Cardiac muscle cell (in vitro differentiated cells and primary cell): ENCODE measurements at regions not wholly inside any gene's neighbourhood (a gene's known extent, or its start where the extent isn't known, plus 50 kb on each side); places are given as distances from the start of the nearest gene placed in this dataset.

ENCODE experiments used
- DNase-seq, 2 donors: peaks; one replicate each; pipeline versions ENCODE4 v3.0.0 to v3.0.0-alpha.2; 2010 to 2017; ENCODE audit warnings: low read depth in 1 of 2, low spot score in 1 of 2
- H3K27ac ChIP-seq: fragments of 200-600 bp; sonication (generic); 2 replicates; pipeline ENCODE4 v1.5.1; 2016
- H3K27me3 ChIP-seq: fragments of 200-600 bp; sonication (generic); 2 replicates; pipeline ENCODE4 v1.6.0; 2016; ENCODE audit warnings: control low read depth
- H3K36me3 ChIP-seq: fragments of 200-600 bp; sonication (generic); 2 replicates; pipeline ENCODE4 v1.5.1; 2016; ENCODE audit warnings: control low read depth
- H3K4me1 ChIP-seq: fragments of 200-600 bp; sonication (generic); 2 replicates; pipeline ENCODE4 v1.8.1; 2017; ENCODE audit warnings: low read depth, mild to moderate bottlenecking, mixed run types
- H3K4me3 ChIP-seq: fragments of 200-600 bp; sonication (generic); 2 replicates; pipeline ENCODE4 v1.5.1; 2016; ENCODE audit warnings: mild to moderate bottlenecking
- H3K9me3 ChIP-seq: fragments of 200-600 bp; sonication (generic); 2 replicates; pipeline ENCODE4 v1.5.1; 2017; ENCODE audit warnings: low read depth, mild to moderate bottlenecking, control low read depth
- TF ChIP-seq, protein P1 (sequence below): IDR thresholded peaks from 2 replicates; pipeline ENCODE4 v1.5.1; 2012; ENCODE audit warnings: low read depth, mild to moderate bottlenecking, low read length

DNA sequence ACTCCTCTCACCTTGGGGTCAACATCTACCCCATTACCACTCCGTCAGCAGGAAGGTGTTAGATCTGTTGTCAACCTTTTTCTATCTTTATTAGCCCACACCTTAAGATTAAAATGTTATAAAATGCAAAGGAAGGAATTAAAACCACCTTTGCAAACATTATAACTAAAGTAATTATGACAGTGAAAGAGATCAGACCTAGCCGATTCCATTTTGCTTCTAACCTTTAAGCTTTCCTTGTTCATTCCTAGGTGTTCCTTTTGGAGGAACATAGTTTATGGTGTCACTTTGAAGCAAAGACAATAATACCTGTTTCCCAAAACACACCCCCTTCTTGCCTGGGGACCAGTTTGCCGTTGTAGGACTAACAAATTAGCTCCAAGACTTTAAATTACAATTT lies 1223.0 kb upstream of the ADGRB3 start:
- Histone ChIP-seq H3K9me3 (no peaks in the 10 kb centered on the region), H3K27ac (no peak overlapping the region), H3K4me1 (no peaks in the 10 kb centered on the region), H3K27me3 (no peaks in the 10 kb centered on the region), H3K36me3 (no peaks in the 10 kb centered on the region), H3K4me3 (no peak overlapping the region)
- DNase-seq: no peak
- TF ChIP-seq, protein P1, sequence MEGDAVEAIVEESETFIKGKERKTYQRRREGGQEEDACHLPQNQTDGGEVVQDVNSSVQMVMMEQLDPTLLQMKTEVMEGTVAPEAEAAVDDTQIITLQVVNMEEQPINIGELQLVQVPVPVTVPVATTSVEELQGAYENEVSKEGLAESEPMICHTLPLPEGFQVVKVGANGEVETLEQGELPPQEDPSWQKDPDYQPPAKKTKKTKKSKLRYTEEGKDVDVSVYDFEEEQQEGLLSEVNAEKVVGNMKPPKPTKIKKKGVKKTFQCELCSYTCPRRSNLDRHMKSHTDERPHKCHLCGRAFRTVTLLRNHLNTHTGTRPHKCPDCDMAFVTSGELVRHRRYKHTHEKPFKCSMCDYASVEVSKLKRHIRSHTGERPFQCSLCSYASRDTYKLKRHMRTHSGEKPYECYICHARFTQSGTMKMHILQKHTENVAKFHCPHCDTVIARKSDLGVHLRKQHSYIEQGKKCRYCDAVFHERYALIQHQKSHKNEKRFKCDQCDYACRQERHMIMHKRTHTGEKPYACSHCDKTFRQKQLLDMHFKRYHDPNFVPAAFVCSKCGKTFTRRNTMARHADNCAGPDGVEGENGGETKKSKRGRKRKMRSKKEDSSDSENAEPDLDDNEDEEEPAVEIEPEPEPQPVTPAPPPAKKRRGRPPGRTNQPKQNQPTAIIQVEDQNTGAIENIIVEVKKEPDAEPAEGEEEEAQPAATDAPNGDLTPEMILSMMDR: no peak

DNA sequence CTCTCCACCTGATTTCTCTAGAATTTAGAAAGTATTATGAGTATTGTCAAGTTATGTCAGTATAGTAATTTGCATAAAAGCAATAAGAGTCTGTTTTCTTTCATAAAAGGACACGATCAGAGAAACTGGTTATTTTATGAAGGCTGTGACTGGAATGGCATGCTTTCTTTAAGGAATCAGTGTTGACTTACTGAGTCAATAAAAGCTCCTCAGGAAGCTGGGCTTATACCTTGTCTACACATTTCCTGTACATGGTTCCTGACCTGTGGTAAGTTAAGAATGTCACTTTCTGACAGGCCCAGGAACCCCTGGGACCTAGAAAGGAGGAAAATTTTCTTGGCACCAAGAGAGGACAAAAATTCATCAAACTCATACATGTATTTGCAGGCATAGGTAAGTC lies 1224.0 kb upstream of the ADGRB3 start:
- no peak for DNase-seq
- Histone ChIP-seq H3K9me3 (no peaks in the 10 kb centered on the region), H3K4me1 (no peaks in the 10 kb centered on the region), H3K4me3 (no peak overlapping the region), H3K27ac (no peak overlapping the region), H3K27me3 (no peaks in the 10 kb centered on the region), H3K36me3 (no peaks in the 10 kb centered on the region)
- TF ChIP-seq, protein P1: no peak

DNA sequence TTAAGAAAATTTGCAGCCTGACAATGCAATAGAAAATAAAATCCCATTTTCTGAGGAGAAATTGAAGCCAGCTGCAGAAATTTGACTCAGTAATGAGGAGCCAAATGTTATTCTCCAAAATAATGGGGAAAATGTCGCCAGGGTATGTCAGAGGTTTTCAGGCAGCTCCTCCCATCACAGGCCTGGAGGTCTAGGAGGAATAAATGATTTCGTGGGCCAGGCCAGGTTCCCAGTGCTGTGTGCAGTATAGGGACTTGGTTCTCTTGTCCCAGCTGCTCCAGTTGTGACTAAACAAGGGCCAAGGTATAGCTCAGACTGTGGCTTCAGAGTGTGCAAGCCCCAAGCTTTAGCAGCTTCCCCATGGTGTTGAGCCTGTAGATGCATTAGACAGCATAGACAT lies 1240.8 kb upstream of the ADGRB3 start:
- Histone ChIP-seq H3K27ac (no peak overlapping the region), H3K36me3 (no peaks in the 10 kb centered on the region), H3K27me3 (no peaks in the 10 kb centered on the region), H3K4me1 (no peaks in the 10 kb centered on the region), H3K9me3 (no peaks in the 10 kb centered on the region), H3K4me3 (no peak overlapping the region)
- DNase-seq: no peak
- TF ChIP-seq, protein P1: no peak

DNA sequence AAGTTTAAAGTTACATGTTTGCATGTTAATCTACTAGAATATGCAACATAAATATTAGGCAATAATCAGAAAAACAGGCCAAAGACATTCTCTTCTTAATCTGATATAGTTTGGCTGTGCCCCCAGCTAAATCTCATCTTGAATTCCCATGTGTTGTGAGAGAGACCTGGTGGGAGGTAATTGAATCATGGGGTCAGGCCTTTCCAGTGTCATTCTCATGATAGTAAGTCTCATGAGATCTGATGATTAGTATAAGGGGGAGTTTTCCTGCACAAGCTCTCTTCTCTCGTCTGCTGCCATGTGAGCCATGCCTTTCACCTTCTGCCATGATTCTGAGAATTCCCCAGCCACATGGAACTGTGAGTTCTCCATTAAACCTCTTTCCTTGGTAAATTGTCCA lies 1241.7 kb upstream of the ADGRB3 start:
- Histone ChIP-seq H3K4me3 (no peak overlapping the region), H3K9me3 (no peaks in the 10 kb centered on the region), H3K27ac (no peak overlapping the region), H3K36me3 (no peaks in the 10 kb centered on the region), H3K27me3 (no peaks in the 10 kb centered on the region), H3K4me1 (no peaks in the 10 kb centered on the region)
- DNase-seq: no peak
- TF ChIP-seq, protein P1: no peak

DNA sequence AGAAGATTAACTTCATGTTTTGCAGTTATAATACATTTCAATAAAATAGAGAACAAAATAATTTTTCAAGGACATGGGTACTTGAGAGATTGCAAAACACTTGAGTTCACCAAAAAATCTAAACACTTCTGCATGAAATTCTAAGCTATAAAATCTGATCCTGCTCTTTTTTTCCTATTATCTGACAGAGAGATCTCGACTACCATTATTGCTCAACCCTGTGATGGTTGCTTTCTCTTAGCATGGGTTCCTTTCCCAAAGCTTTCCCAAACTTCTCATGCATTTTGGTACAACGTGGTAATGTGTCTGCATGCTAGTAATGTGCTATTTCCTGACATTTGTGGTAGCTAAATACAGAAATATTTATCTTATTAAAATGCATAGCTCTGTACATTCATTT lies 1243.1 kb upstream of the ADGRB3 start:
- Histone ChIP-seq H3K36me3 (no peaks in the 10 kb centered on the region), H3K9me3 (no peaks in the 10 kb centered on the region), H3K4me1 (no peaks in the 10 kb centered on the region), H3K27ac (no peak overlapping the region), H3K4me3 (no peak overlapping the region), H3K27me3 (no peaks in the 10 kb centered on the region)
- DNase-seq: no peak
- TF ChIP-seq, protein P1: no peak

DNA sequence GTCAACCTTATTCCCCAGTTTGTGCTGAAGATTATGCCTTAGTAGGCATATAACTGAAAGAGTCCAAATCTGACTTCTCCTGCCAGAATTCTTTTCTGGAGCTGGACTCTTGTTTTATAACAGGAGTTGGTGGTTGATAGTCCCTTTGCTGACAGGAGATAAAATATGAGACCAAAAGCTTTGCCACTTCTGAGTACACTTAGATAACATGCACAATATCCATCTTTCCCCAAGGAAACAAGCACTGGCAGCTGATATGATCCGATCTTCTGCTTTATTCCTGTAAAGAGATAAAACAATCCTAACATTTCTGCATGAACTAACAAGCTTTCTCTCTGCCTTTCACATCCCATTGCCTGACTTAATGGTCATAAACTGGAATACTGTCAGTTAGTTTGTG lies 1265.4 kb upstream of the ADGRB3 start:
- H3K27me3 ChIP-seq: no peaks in the 10 kb centered on the region
- no peak overlapping the region for H3K27ac ChIP-seq
- H3K9me3 ChIP-seq: no peaks in the 10 kb centered on the region
- H3K4me3 ChIP-seq: no peak overlapping the region
- TF ChIP-seq, protein P1: no peak
- H3K36me3 ChIP-seq: no peaks in the 10 kb centered on the region
- no peak for DNase-seq
- H3K4me1 ChIP-seq: no peaks in the 10 kb centered on the region
